Stimulated activated CD4-positive, alpha-beta T cell treated with anti-CD3 and anti-CD28 coated beads, Interleukin-2, amount 100 ng/mL, for 48 hours (primary cell): ENCODE measurements at regions not wholly inside any gene's neighbourhood (a gene's known extent, or its start where the extent isn't known, plus 50 kb on each side); places are given as distances from the start of the nearest gene placed in this dataset.

Experiments
- DNase-seq, 2 donors: peaks; one replicate each; pipeline ENCODE4 v3.0.0-alpha.2; 2020

GRCh38 chr1:10848109-10848684 is 51.8 kb upstream of the CASZ1 start:
- no peak for DNase-seq

- no peak for DNase-seq
These were observed 53.6 kb upstream of the CASZ1 start for GRCh38 chr1:10850026-10850425.

- no peak for DNase-seq
These were observed 54.9 kb upstream of the CASZ1 start for GRCh38 chr1:10851024-10852013.

- DNase-seq, result no peak
These were observed 55.6 kb upstream of the CASZ1 start for GRCh38 chr1:10852018-10852417.

- DNase-seq, result no peak
These were observed 56.0 kb upstream of the CASZ1 start for GRCh38 chr1:10852486-10852885.

GRCh38 chr1:10852998-10853520 is 56.6 kb upstream of the CASZ1 start:
- no peak for DNase-seq

GRCh38 chr1:10853701-10854100 is 57.3 kb upstream of the CASZ1 start:
- no peak for DNase-seq

GRCh38 chr1:10854856-10855459 is 58.5 kb upstream of the CASZ1 start:
- no peak for DNase-seq

GRCh38 chr1:10856176-10856683 is 59.8 kb upstream of the CASZ1 start:
- DNase-seq, result no peak

GRCh38 chr1:10856863-10857598 is 60.6 kb upstream of the CASZ1 start:
- no peak for DNase-seq

GRCh38 chr1:10857687-10858086 is 61.2 kb upstream of the CASZ1 start:
- DNase-seq, result no peak

GRCh38 chr1:10860218-10860617 is 63.8 kb upstream of the CASZ1 start:
- DNase-seq, result no peak

- DNase-seq, result no peak
These were observed 64.2 kb upstream of the CASZ1 start for GRCh38 chr1:10860682-10861081.

- DNase-seq, result no peak
These were observed 65.4 kb upstream of the CASZ1 start for GRCh38 chr1:10861822-10862221.

GRCh38 chr1:10862743-10863335 is 66.4 kb upstream of the CASZ1 start:
- no peak for DNase-seq

GRCh38 chr1:10863886-10864285 is 67.4 kb upstream of the CASZ1 start:
- no peak for DNase-seq

GRCh38 chr1:10864776-10865175 is 68.3 kb upstream of the CASZ1 start:
- no peak for DNase-seq

GRCh38 chr1:10865518-10866320 is 69.3 kb upstream of the CASZ1 start:
- no peak for DNase-seq

GRCh38 chr1:10866321-10867093 is 70.1 kb upstream of the CASZ1 start:
- peak; percentile 7 to 30 for DNase-seq

- peak; percentile 61 to 64 for DNase-seq
These were observed 70.8 kb upstream of the CASZ1 start for GRCh38 chr1:10867138-10867721.
